Stomach (tissue), 4 donors: ENCODE measurements at regions not wholly inside any gene's neighbourhood (a gene's known extent, or its start where the extent isn't known, plus 50 kb on each side); places are given as distances from the start of the nearest gene placed in this dataset.

Experiments
- POLR2A ChIP-seq, 4 donors: fragments of 450-650 bp; IDR thresholded peaks; one replicate each; pipeline ENCODE4 v1.6.1; 2016; ENCODE audit warnings: antibody characterized with exemption in 4 of 4, control low read depth in 2 of 4, mild to moderate bottlenecking in 1 of 4, moderate library complexity in 1 of 4
- TF ChIP-seq, protein P1 (sequence below), 7 experiments: fragments of 450-650 bp in 4 of 7; fragments of 200-600 bp in 3 of 7; sonication (generic) in 3 of 7; IDR thresholded peaks; one replicate each; pipeline ENCODE4 v1.5.1; 2016 to 2019; ENCODE audit warnings: antibody characterized with exemption in 7 of 7, control low read depth in 2 of 7, mild to moderate bottlenecking in 1 of 7

DNA sequence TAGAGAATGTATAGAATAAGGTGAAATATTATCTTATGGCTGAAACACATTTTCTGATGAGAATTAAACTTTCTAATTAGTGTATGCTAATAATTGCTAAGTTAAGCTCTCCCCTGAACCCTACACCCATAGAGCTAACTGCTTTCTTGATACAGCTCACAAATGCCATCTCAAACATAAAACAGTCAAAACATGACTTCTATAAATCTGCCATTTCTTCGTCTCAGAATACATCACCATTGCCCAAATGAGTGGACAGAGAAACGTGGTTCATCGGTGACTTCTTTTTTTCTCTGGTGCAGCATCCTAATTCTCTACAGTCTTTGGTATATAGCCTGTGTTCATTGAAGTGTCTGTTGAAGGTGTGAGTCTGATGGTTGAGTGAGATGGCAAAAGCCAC lies 554.6 kb downstream of the NLGN4X start:
- no peak for TF ChIP-seq POLR2A (IDR thresholded peaks at IDR 0.05)
- TF ChIP-seq, protein P1, sequence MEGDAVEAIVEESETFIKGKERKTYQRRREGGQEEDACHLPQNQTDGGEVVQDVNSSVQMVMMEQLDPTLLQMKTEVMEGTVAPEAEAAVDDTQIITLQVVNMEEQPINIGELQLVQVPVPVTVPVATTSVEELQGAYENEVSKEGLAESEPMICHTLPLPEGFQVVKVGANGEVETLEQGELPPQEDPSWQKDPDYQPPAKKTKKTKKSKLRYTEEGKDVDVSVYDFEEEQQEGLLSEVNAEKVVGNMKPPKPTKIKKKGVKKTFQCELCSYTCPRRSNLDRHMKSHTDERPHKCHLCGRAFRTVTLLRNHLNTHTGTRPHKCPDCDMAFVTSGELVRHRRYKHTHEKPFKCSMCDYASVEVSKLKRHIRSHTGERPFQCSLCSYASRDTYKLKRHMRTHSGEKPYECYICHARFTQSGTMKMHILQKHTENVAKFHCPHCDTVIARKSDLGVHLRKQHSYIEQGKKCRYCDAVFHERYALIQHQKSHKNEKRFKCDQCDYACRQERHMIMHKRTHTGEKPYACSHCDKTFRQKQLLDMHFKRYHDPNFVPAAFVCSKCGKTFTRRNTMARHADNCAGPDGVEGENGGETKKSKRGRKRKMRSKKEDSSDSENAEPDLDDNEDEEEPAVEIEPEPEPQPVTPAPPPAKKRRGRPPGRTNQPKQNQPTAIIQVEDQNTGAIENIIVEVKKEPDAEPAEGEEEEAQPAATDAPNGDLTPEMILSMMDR (IDR thresholded peaks at IDR 0.05): no peak
